ENCODE measurements at regions not wholly inside any gene's neighbourhood (a gene's known extent, or its start where the extent isn't known, plus 50 kb on each side); places are given as distances from the start of the nearest gene placed in this dataset.
"Not testable (repeated sequence)": the region's sequence is repeated elsewhere in the genome, so short reads cannot be mapped to it uniquely, and the experiment has no call there.

DNA sequence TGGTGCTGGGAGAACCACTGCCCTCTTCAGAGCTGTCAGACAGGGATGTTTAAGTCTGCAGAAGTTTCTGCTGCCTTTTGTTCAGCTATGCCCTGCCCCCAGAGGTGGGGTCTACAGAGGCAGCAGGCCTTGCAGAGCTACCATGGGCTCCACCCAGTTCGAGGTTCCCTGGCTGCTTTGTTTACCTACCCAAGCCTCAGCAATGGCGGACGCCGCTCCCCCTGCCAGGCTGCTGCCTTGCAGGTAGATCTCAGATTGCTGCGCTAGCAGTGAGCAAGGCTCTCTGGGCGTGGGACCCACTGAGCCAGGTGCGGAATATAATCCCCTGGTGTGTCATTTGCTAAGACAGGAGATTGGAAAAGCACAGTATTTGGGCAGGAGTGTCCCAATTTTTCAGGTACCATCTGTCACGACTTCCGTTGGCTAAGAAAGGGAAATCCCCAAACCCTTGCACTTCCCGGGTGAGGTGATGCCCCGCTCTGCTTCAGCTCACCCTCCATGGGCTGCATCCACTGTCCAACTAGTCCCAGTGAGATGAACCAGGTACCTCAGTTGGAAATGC lies 1415.5 kb downstream of the GRIK2 start:
- TF ChIP-seq POLR2A (IDR thresholded peaks at IDR 0.05; ENCODE audit: low read depth, low read length); POLR2AphosphoS5 (IDR thresholded peaks at IDR 0.05; ENCODE audit: insufficient read depth, low read depth, low read length); JUN (IDR thresholded peaks at IDR 0.05; ENCODE audit: borderline replicate concordance, insufficient read depth, insufficient read length, low read depth); EZH2 (IDR thresholded peaks at IDR 0.05; ENCODE audit: borderline replicate concordance, low read depth, low read length, severe bottlenecking); MYC (IDR thresholded peaks at IDR 0.05; ENCODE audit: low read depth, low read length); GATA2 (IDR thresholded peaks at IDR 0.05; ENCODE audit: insufficient read depth, insufficient read length, low read depth, low read length): not testable (repeated sequence)
- TF ChIP-seq, protein P1, sequence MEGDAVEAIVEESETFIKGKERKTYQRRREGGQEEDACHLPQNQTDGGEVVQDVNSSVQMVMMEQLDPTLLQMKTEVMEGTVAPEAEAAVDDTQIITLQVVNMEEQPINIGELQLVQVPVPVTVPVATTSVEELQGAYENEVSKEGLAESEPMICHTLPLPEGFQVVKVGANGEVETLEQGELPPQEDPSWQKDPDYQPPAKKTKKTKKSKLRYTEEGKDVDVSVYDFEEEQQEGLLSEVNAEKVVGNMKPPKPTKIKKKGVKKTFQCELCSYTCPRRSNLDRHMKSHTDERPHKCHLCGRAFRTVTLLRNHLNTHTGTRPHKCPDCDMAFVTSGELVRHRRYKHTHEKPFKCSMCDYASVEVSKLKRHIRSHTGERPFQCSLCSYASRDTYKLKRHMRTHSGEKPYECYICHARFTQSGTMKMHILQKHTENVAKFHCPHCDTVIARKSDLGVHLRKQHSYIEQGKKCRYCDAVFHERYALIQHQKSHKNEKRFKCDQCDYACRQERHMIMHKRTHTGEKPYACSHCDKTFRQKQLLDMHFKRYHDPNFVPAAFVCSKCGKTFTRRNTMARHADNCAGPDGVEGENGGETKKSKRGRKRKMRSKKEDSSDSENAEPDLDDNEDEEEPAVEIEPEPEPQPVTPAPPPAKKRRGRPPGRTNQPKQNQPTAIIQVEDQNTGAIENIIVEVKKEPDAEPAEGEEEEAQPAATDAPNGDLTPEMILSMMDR (IDR thresholded peaks at IDR 0.05; ENCODE audit: extremely low read depth in 1 of 2, insufficient read depth in 1 of 2, low read depth in 1 of 2, low read length in 2 of 2), result not testable (repeated sequence)
- TF ChIP-seq, protein P2, sequence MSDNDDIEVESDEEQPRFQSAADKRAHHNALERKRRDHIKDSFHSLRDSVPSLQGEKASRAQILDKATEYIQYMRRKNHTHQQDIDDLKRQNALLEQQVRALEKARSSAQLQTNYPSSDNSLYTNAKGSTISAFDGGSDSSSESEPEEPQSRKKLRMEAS (IDR thresholded peaks at IDR 0.05; ENCODE audit: insufficient read depth, insufficient read length), result not testable (repeated sequence)

Measured in endothelial cell of umbilical vein (primary cell).